HG03066 (cell line): ENCODE measurements at regions not wholly inside any gene's neighbourhood (a gene's known extent, or its start where the extent isn't known, plus 50 kb on each side); places are given as distances from the start of the nearest gene placed in this dataset.

Experiments
- ATAC-seq: cut with Tn5 transposase; IDR thresholded peaks from one replicate; pipeline ENCODE4 v1.9.1; 2021; ENCODE audit warnings: low read depth; ENCODE audit not compliant: unreplicated experiment

- ATAC-seq: no peak
Observed at GRCh38 chr18:41391616-41392595, 563.1 kb upstream of the PIK3C3 start.

DNA sequence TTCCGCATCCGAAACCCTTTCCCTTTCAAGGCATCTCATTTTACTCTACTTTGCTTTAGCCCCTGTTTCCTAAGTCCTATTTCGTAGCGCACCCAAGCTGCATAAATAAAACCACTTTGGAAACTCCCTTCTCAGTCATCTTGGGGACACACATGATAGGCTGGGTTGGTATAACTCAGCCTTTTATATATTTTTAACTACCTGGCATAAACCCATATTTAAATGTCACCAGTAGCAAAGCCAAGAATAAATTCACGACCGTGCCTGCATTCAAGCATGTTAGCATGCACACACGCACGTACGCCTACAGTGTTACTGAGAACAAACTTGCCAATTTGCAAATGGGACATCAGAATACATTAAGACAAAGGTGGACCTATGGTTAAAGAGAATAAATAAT, 564.7 kb upstream of the PIK3C3 start:
- ATAC-seq: no peak

GRCh38 chr18:41378598-41378997, 576.4 kb upstream of the PIK3C3 start:
- ATAC-seq: no peak

- ATAC-seq: no peak
Observed at GRCh38 chr18:41373612-41374011, 581.4 kb upstream of the PIK3C3 start.

DNA sequence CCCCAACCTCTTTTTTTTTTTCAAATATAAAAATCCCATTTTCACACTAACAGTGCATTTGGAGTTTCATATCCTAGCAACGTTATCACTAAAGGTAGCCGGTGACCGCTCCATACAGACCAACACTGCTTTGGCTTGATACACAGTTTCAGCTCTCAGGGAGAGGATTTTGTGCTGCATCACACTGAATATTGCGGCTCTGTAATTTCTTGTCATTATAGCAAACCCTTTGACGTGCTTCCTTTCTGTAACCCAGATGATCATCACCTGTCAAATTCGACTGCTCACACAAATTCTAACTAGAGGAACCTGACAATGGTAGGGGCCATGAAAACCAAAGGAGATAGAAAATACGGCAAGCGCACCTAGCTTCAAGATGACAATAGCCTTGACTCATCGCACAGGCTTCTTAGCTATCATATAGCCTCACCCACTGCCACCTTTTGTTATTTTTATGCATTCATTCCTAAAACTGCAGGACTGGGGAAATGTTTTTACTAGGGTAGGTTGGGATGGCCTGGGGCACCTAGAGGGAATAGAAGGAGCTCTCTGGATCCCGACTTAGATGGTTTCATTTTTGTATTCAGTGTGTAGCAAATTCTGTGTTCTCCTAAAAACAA, 582.9 kb upstream of the PIK3C3 start:
- no peak for ATAC-seq

- ATAC-seq: no peak
Observed at GRCh38 chr18:41371156-41372045, 583.6 kb upstream of the PIK3C3 start.

GRCh38 chr18:41370740-41371139, 584.3 kb upstream of the PIK3C3 start:
- ATAC-seq: no peak

DNA sequence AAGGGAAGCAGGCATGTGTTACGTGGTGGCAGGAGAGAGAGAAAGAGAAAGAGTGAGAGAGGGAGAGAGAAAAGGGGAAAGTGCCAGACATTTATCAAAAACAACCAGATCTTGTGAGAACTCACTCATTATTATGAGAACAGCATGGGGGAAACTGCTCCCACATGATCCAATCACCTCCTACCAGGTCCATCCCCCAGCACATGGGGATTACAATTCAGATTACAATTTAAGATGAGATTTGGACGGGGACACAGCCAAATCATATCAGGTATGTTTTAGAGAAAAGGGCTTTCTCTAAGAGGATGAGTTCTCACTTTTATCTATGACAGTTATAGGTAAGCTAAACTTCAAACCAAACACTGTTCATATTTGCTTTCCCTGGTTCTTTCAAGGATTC, 597.3 kb upstream of the PIK3C3 start:
- no peak for ATAC-seq

- ATAC-seq: no peak
Observed at GRCh38 chr18:41353777-41354528, 601.1 kb upstream of the PIK3C3 start.

GRCh38 chr18:41351430-41351829, 603.6 kb upstream of the PIK3C3 start:
- no peak for ATAC-seq

GRCh38 chr18:41347057-41347456, 608.0 kb upstream of the PIK3C3 start:
- ATAC-seq: no peak

DNA sequence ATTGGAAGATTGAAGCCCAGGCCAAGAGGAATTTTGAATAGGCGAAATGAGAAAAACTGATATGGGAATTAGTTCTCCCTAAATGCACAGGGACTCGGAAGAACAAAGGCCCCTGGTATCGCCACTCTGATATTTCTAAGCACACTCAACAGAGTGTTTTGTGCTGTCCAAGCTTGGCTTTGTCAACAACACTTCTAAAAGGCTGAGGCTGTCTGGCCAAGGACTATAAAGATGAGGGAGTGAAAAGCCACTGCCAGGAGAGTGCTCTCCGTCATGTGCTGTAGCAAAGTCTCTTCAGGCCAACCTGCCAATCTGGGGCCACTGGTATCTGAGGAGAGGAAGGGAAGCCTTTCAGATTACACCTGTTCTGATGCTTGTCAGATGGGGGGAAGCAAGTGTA, 611.2 kb upstream of the PIK3C3 start:
- no peak for ATAC-seq

GRCh38 chr18:41338341-41338740, 616.7 kb upstream of the PIK3C3 start:
- ATAC-seq: no peak

DNA sequence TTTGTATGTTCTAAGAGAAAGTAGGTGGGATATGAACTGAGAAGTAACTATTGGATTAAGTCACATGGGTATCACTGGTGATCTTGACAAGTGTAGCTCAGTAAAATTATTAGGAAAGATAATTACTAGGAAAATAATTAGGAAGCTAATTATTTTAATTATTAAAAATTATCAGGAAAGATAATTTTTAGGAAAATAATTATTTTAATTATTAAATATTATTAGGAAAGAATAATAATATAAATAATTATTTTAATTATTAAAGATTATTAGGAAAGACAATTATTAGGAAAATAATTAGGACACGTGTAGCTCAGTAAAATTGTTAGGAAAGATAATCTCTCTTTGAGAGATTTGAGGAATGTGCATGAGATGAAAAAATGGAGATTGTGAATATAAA, 623.4 kb upstream of the PIK3C3 start:
- ATAC-seq: no peak

DNA sequence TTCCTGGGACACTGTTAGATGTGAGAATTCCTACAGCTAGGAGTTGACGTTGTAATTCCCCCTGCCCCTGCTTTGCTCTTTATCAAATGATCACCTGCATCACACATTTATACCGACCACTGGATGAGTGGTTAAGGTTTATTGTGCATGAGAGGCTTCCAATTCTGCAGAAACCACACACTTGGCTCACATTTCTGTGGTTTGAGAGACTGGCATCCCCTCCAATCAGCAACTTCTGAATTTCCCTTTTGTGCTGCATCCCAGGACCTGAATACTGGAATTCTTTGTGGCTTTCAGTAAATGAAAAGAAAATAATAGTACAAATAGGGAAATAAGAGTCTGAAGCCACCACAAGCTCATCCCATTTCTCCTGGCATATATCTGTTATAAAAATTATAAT, 628.7 kb upstream of the PIK3C3 start:
- ATAC-seq: no peak

- no peak for ATAC-seq
Observed at GRCh38 chr18:41324934-41325333, 630.1 kb upstream of the PIK3C3 start.

DNA sequence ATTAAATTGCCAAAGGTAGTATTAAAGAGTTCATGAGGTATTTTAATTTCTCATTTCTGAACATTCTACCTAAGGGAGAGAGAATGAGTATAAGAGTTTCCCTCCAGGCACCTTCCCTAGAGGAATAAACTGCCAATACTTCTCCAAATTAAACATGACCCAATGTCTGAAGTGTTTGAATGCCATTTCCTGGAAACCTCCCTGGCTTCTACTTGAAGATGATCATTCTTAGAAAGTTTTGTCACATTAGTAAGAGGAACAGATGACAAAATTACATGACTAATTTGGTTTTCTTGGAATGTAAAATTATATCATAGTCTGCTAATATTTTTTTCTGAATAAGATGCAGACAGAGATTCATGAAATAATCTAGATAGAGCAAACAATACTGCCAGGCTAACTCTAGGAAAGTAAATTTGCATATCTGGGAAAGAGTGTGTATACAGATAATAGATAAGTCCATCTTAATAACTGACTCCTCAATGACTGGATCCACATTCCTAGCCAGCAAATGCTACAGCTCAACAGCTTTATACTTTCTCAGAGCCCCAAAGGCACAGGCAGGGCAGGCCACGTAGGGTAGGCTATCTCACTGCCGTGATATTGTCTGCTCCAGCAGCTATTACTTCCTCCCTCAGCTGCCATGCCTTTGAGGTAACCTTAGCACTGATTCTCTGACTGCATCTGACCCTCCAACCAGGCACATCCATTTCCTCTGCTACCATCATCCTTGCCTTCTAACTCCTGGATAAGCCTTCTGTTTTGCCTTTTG, 630.8 kb upstream of the PIK3C3 start:
- ATAC-seq: no peak

GRCh38 chr18:41323044-41323443, 632.0 kb upstream of the PIK3C3 start:
- ATAC-seq: no peak

- no peak for ATAC-seq
Observed at GRCh38 chr18:41320100-41320499, 634.9 kb upstream of the PIK3C3 start.

GRCh38 chr18:41315134-41315533, 639.9 kb upstream of the PIK3C3 start:
- ATAC-seq: no peak
